IMR-90 (cell line): ENCODE measurements at regions not wholly inside any gene's neighbourhood (a gene's known extent, or its start where the extent isn't known, plus 50 kb on each side); places are given as distances from the start of the nearest gene placed in this dataset.

Experiments
- ATAC-seq: fragments of 200-7000 bp; cut with Tn5 transposase; 2 replicates; pipeline ENCODE4 v1.9.1; 2020; ENCODE audit warnings: low read depth, mild to moderate bottlenecking, moderate library complexity
- BruUV-seq: library from RNA; stranded (reverse); fragments of 400-500 nt; replicated peaks from 2 replicates; lab custom pipeline; 2021; lab: Mats Ljungman, UMichigan
- CTCF ChIA-PET: fragments of 300-600 bp; formaldehyde crosslinking; extraction: SDS; loops from one replicate; lab custom pipeline; 2021; ENCODE audit warnings: antibody characterized with exemption; lab: Yijun Ruan, JAX
- POLR2A ChIA-PET: fragments of 300-600 bp; sonication (Branson Sonifier 250); formaldehyde crosslinking; loops from one replicate; lab custom pipeline; 2022; ENCODE audit warnings: antibody characterized with exemption; ENCODE audit not compliant: unreplicated experiment; lab: Charles Lee
- DNase-seq: peaks from one replicate; pipeline ENCODE4 v3.0.0; 2013
- H2AFZ ChIP-seq: replicated peaks from 2 replicates; pipeline ENCODE3; 2013; ENCODE audit warnings: low read length, mild to moderate bottlenecking; ENCODE audit not compliant: poor library complexity
- H2AK5ac ChIP-seq: 2 replicates; pipeline ENCODE4 v1.6.1; 2013; ENCODE audit warnings: low read depth, low read length, inconsistent platforms
- H2AK9ac ChIP-seq: replicated peaks from 2 replicates; pipeline ENCODE3; 2013; ENCODE audit warnings: mild to moderate bottlenecking, low read depth, low read length, moderate library complexity; ENCODE audit not compliant: poor library complexity
- H2BK120ac ChIP-seq: 2 replicates; pipeline ENCODE4 v1.6.1; 2013; ENCODE audit warnings: low read depth, low read length, inconsistent platforms
- H2BK15ac ChIP-seq: 3 replicates; pipeline ENCODE4 v1.6.1; 2013; ENCODE audit warnings: low read depth, low read length, inconsistent platforms
- H2BK20ac ChIP-seq: 2 replicates; pipeline ENCODE4 v1.6.1; 2013; ENCODE audit warnings: low read depth, mild to moderate bottlenecking, inconsistent platforms, low read length, moderate library complexity
- H2BK5ac ChIP-seq: 2 replicates; pipeline ENCODE4 v1.6.1; 2013; ENCODE audit warnings: mild to moderate bottlenecking, low read depth, low read length, inconsistent platforms; ENCODE audit not compliant: poor library complexity, severe bottlenecking
- H3K14ac ChIP-seq: replicated peaks from 2 replicates; pipeline ENCODE4 v1.6.1; 2013; ENCODE audit warnings: low read depth, low read length, inconsistent platforms
- H3K18ac ChIP-seq: 2 replicates; pipeline ENCODE4 v1.6.1; 2013; ENCODE audit warnings: low read depth, low read length, control low read depth
- H3K23ac ChIP-seq: 2 replicates; pipeline ENCODE4 v1.6.1; 2013; ENCODE audit warnings: low read depth, low read length, inconsistent platforms
- H3K27ac ChIP-seq: 2 replicates; pipeline ENCODE4 v1.5.1; 2013; ENCODE audit warnings: mild to moderate bottlenecking, control low read depth, low read length; ENCODE audit not compliant: insufficient read depth
- H3K27me3 ChIP-seq: 2 replicates; pipeline ENCODE4 v1.6.1; 2013; ENCODE audit warnings: low read length; ENCODE audit not compliant: control insufficient read depth, insufficient read depth
- H3K36me3 ChIP-seq: 2 replicates; pipeline ENCODE4 v1.6.1; 2013; ENCODE audit warnings: low read length, mixed read lengths; ENCODE audit not compliant: control insufficient read depth, insufficient read depth
- H3K4ac ChIP-seq: 2 replicates; pipeline ENCODE4 v1.6.1; 2013; ENCODE audit warnings: low read depth, low read length, inconsistent platforms
- H3K4me1 ChIP-seq: 2 replicates; pipeline ENCODE4 v1.6.1; 2013; ENCODE audit warnings: low read length, mixed read lengths; ENCODE audit not compliant: control insufficient read depth, insufficient read depth
- H3K4me2 ChIP-seq: 2 replicates; pipeline ENCODE4 v1.6.1; 2013; ENCODE audit warnings: low read depth, mild to moderate bottlenecking, control low read depth, low read length, moderate library complexity
- H3K4me3 ChIP-seq: 2 replicates; pipeline ENCODE4 v1.5.1; 2013; ENCODE audit warnings: low read depth, mild to moderate bottlenecking, control low read depth, low read length, moderate library complexity; ENCODE audit not compliant: insufficient read depth
- H3K56ac ChIP-seq: 2 replicates; pipeline ENCODE4 v1.6.1; 2013; ENCODE audit warnings: low read length, inconsistent platforms; ENCODE audit not compliant: insufficient read depth; ENCODE audit errors: extremely low read depth
- H3K79me1 ChIP-seq, 2 experiments: 2 replicates each; pipeline ENCODE4 v1.6.1; 2013; ENCODE audit warnings: low read length in 2 of 2, inconsistent platforms in 1 of 2, low read depth in 1 of 2
- H3K9ac ChIP-seq: 2 replicates; pipeline ENCODE4 v1.6.1; 2013; ENCODE audit warnings: low read depth, low read length, control low read depth
- H3K9me1 ChIP-seq: 2 replicates; pipeline ENCODE4 v1.6.1; 2013; ENCODE audit warnings: low read length, inconsistent platforms; ENCODE audit not compliant: insufficient read depth
- H3K9me3 ChIP-seq: 2 replicates; pipeline ENCODE4 v1.6.1; 2013; ENCODE audit warnings: low read length; ENCODE audit not compliant: control insufficient read depth, insufficient read depth
- H4K20me1 ChIP-seq: 2 replicates; pipeline ENCODE4 v1.6.1; 2013; ENCODE audit warnings: low read length, inconsistent platforms; ENCODE audit not compliant: insufficient read depth
- H4K5ac ChIP-seq: 2 replicates; pipeline ENCODE4 v1.6.1; 2013; ENCODE audit warnings: mild to moderate bottlenecking, low read depth, low read length, control low read depth
- H4K8ac ChIP-seq, 2 experiments: 2 replicates each; pipeline ENCODE4 v1.6.1; 2013; ENCODE audit warnings: low read depth in 2 of 2, low read length in 2 of 2, control low read depth in 1 of 2, inconsistent platforms in 1 of 2
- H4K91ac ChIP-seq: 2 replicates; pipeline ENCODE4 v1.6.1; 2013; ENCODE audit warnings: low read depth, low read length, inconsistent platforms; ENCODE audit not compliant: insufficient read depth
- MAFK ChIP-seq: IDR thresholded peaks from 2 replicates; pipeline ENCODE4 v1.6.1; 2012; ENCODE audit warnings: low read depth, low read length, improper control_type of control experiment
- MAZ ChIP-seq: IDR thresholded peaks from 2 replicates; pipeline ENCODE4 v1.6.1; 2012; ENCODE audit warnings: low read depth, mild to moderate bottlenecking, low read length, improper control_type of control experiment, moderate library complexity, borderline replicate concordance
- NFE2L2 ChIP-seq: fragments of 150-350 bp; IDR thresholded peaks from 2 replicates; pipeline ENCODE4 v1.6.1; 2016; ENCODE audit warnings: low read depth, mild to moderate bottlenecking, low read length
- RAD21 ChIP-seq: IDR thresholded peaks from 2 replicates; pipeline ENCODE4 v1.6.1; 2012; ENCODE audit warnings: low read length, improper control_type of control experiment
- RCOR1 ChIP-seq: IDR thresholded peaks from 2 replicates; pipeline ENCODE4 v1.6.1; 2012; ENCODE audit warnings: mild to moderate bottlenecking, low read length, improper control_type of control experiment; ENCODE audit not compliant: insufficient replicate concordance
- dilution Hi-C: fragments of 300-500 bp; cut with HindIII; formaldehyde crosslinking; loops from one replicate; pipeline ENCODE4 v1.14.3; 2018; ENCODE audit warnings: low sequenced_read_pairs; ENCODE audit not compliant: unreplicated experiment
- in situ Hi-C: fragments of 300-500 bp; cut with MboI; formaldehyde crosslinking; loops from 3 replicates; pipeline ENCODE4 v1.14.3; 2019; ENCODE audit warnings: low sequenced_read_pairs, inconsistent platforms, mixed read lengths
- intact Hi-C: fragments of 100-400 bp; cut with micrococcal nuclease; formaldehyde crosslinking; loops from 2 replicates; pipeline ENCODE4 v1.10.0; 2022

GRCh38 chr21:27139526-27139925 lies 172.6 kb upstream of the ADAMTS5 start:
- intact Hi-C loops (no loop called here), dilution Hi-C loops (no loop called here), in situ Hi-C loops (no loop called here)
- Histone ChIP-seq H4K5ac (no peak overlapping the region), H3K4me2 (no peak overlapping the region), H2AK9ac (no peak overlapping the region), H2AFZ (no peak overlapping the region), H3K79me1 (no peaks in the 10 kb centered on the region), H2BK20ac (no peak overlapping the region), H3K9me3 (no peaks in the 10 kb centered on the region), H2BK5ac (no peak overlapping the region), H3K56ac (no peak overlapping the region), H4K8ac (no peak overlapping the region), H3K18ac (no peak overlapping the region), H3K14ac (no peak overlapping the region), H2BK120ac (no peak overlapping the region), H3K27ac (no peak overlapping the region), H3K36me3 (no peaks in the 10 kb centered on the region), H2AK5ac (no peak overlapping the region), H3K27me3 (no peaks in the 10 kb centered on the region), H4K91ac (no peak overlapping the region), H3K23ac (no peak overlapping the region), H3K4ac (no peak overlapping the region), H2BK15ac (no peak overlapping the region), H4K20me1 (no peaks in the 10 kb centered on the region), H3K9me1 (no peaks in the 10 kb centered on the region), H3K9ac (no peak overlapping the region), H3K4me3 (no peak overlapping the region), H3K4me1 (no peaks in the 10 kb centered on the region)
- POLR2A ChIA-PET, result no interaction called here
- ATAC-seq, result no peak
- no peak for TF ChIP-seq RCOR1
- no peak for TF ChIP-seq RAD21
- no peak for TF ChIP-seq MAFK
- no peak for TF ChIP-seq NFE2L2
- no peak for TF ChIP-seq MAZ
- no peak for DNase-seq
- CTCF ChIA-PET, result no interaction called here
- BruUV-seq, result no TSS peak
